GM12891 (cell line): ENCODE measurements at regions not wholly inside any gene's neighbourhood (a gene's known extent, or its start where the extent isn't known, plus 50 kb on each side); places are given as distances from the start of the nearest gene placed in this dataset.

Experiments used
- PAX5 ChIP-seq: IDR thresholded peaks from 2 replicates; pipeline ENCODE4 v1.6.1; 2011; ENCODE audit warnings: low read length, moderate library complexity, mild to moderate bottlenecking; ENCODE audit not compliant: insufficient read depth, severe bottlenecking
- POLR2A ChIP-seq: IDR thresholded peaks from 2 replicates; pipeline ENCODE4 v1.6.1; 2011; ENCODE audit warnings: low read depth, low read length, control low read depth
- POLR2AphosphoS5 ChIP-seq: IDR thresholded peaks from 2 replicates; pipeline ENCODE4 v1.6.1; 2011; ENCODE audit warnings: low read depth, low read length, control low read depth

DNA sequence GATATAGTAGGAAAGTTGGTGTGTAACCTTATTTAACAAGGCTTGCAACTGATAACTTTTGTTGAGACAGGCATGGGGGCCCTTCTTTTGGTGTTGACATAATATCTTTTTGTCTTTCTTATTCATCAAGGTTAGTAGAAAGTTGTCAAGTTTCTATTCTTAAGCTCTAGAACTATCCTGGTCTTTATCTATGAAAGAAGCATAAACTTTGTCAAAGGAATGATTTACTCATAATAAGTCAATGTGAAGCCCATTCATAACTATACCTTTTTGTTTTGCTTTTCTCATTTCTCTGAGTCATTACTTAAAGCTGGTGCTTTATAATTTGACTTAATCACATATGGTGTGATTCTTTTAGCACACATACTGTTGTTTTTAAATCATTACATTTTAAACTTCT, 312.4 kb downstream of the UTRN start:
- TF ChIP-seq POLR2A (no peak), PAX5 (no peak), POLR2AphosphoS5 (no peak)
